SU-DHL-6 (cell line): ENCODE measurements at regions not wholly inside any gene's neighbourhood (a gene's known extent, or its start where the extent isn't known, plus 50 kb on each side); places are given as distances from the start of the nearest gene placed in this dataset.

Source experiments
- H2AFZ ChIP-seq: fragments of 200-600 bp; sonication (generic); 2 replicates; pipeline ENCODE4 v1.6.1; 2014; ENCODE audit warnings: low read depth, mild to moderate bottlenecking, moderate library complexity, mixed read lengths, antibody characterized with exemption, low read length; ENCODE audit not compliant: severe bottlenecking
- H3F3A ChIP-seq: fragments of 200-600 bp; shearing (Covaris generic); 2 replicates; pipeline ENCODE4 v1.6.0; 2016; ENCODE audit warnings: antibody characterized with exemption, mild to moderate bottlenecking; ENCODE audit not compliant: insufficient read depth
- H3K27ac ChIP-seq: fragments of 200-600 bp; sonication (generic); 2 replicates; pipeline ENCODE4 v1.5.1; 2016; ENCODE audit warnings: low read depth, mild to moderate bottlenecking, low read length, moderate library complexity, mixed read lengths
- H3K27me3 ChIP-seq: fragments of 200-600 bp; sonication (generic), shearing (Covaris generic); 2 replicates; pipeline ENCODE4 v1.6.0; 2014; ENCODE audit warnings: mild to moderate bottlenecking, low read length
- H3K36me3 ChIP-seq: fragments of 200-600 bp; sonication (generic); 2 replicates; pipeline ENCODE4 v1.6.1; 2014; ENCODE audit warnings: mild to moderate bottlenecking, low read length, mixed read lengths
- H3K4me2 ChIP-seq: fragments of 300-600, 200-600 bp; shearing (Covaris generic), sonication (generic); 2 replicates; pipeline ENCODE4 v1.6.0; 2014; ENCODE audit warnings: low read length, low read depth, mild to moderate bottlenecking; ENCODE audit not compliant: poor library complexity, severe bottlenecking
- H3K4me3 ChIP-seq: fragments of 200-600 bp; sonication (generic); 2 replicates; pipeline ENCODE4 v1.5.1; 2014; ENCODE audit warnings: antibody characterized with exemption, low read length, mild to moderate bottlenecking, mixed read lengths; ENCODE audit not compliant: insufficient read depth, poor library complexity, severe bottlenecking
- H3K79me2 ChIP-seq: fragments of 200-600 bp; sonication (generic); 2 replicates; pipeline ENCODE4 v1.6.1; 2014; ENCODE audit warnings: mild to moderate bottlenecking, low read length, moderate library complexity; ENCODE audit not compliant: insufficient read depth
- H3K9ac ChIP-seq: fragments of 200-600 bp; sonication (generic); 2 replicates; pipeline ENCODE4 v1.7.0; 2014; ENCODE audit warnings: mild to moderate bottlenecking, low read length
- H3K9me2 ChIP-seq: fragments of 200-600 bp; sonication (generic); replicated peaks from 2 replicates; pipeline ENCODE4 v1.6.1; 2014; ENCODE audit warnings: low read length; ENCODE audit not compliant: insufficient read depth
- H3K9me3 ChIP-seq: fragments of 200-600 bp; sonication (generic); 2 replicates; pipeline ENCODE4 v1.6.1; 2014; ENCODE audit warnings: low read length, mixed read lengths; ENCODE audit not compliant: insufficient read depth
- H4K20me1 ChIP-seq: fragments of 200-600 bp; sonication (generic); 2 replicates; pipeline ENCODE4 v1.6.1; 2014; ENCODE audit warnings: low read depth, mild to moderate bottlenecking, antibody characterized with exemption, low read length, moderate library complexity, mixed read lengths
- EZH2phosphoT487 ChIP-seq: fragments of 200-600 bp; sonication (generic), shearing (Covaris generic); conservative IDR thresholded peaks from 2 replicates; pipeline ENCODE4 v1.6.1; 2018; ENCODE audit warnings: mild to moderate bottlenecking, antibody characterized with exemption, low read length, moderate library complexity, mixed read lengths
- TF ChIP-seq, protein P1 (sequence below): fragments of 200-600 bp; sonication (generic); IDR thresholded peaks from one replicate; pipeline ENCODE4 v1.5.1; 2017; ENCODE audit warnings: antibody characterized with exemption, mild to moderate bottlenecking, low read length, moderate library complexity; ENCODE audit not compliant: insufficient read depth, poor library complexity, severe bottlenecking

DNA sequence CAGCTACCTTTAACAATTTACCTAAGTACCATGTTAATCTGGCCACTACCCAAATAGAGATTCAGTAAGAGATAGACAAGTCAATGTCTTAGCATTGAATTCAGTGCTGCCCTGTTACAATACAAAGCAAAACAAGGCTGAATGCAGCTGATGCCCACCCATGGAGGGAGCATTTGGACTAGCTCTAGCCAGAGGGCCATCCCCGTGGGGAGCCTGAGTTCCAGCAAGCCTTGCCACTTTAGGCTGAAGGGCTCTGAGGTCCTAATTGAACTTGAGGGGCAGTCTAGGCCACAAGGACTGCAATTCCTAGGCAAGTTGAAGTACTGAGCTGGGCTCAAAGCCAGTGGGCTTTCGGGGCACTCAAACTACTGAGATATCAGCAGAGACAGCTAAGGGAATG, 265.9 kb downstream of the EFHB start:
- TF ChIP-seq EZH2phosphoT487: no peak
- TF ChIP-seq, protein P1, sequence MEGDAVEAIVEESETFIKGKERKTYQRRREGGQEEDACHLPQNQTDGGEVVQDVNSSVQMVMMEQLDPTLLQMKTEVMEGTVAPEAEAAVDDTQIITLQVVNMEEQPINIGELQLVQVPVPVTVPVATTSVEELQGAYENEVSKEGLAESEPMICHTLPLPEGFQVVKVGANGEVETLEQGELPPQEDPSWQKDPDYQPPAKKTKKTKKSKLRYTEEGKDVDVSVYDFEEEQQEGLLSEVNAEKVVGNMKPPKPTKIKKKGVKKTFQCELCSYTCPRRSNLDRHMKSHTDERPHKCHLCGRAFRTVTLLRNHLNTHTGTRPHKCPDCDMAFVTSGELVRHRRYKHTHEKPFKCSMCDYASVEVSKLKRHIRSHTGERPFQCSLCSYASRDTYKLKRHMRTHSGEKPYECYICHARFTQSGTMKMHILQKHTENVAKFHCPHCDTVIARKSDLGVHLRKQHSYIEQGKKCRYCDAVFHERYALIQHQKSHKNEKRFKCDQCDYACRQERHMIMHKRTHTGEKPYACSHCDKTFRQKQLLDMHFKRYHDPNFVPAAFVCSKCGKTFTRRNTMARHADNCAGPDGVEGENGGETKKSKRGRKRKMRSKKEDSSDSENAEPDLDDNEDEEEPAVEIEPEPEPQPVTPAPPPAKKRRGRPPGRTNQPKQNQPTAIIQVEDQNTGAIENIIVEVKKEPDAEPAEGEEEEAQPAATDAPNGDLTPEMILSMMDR: no peak
- H3K9me2 ChIP-seq: no peaks in the 10 kb centered on the region

DNA sequence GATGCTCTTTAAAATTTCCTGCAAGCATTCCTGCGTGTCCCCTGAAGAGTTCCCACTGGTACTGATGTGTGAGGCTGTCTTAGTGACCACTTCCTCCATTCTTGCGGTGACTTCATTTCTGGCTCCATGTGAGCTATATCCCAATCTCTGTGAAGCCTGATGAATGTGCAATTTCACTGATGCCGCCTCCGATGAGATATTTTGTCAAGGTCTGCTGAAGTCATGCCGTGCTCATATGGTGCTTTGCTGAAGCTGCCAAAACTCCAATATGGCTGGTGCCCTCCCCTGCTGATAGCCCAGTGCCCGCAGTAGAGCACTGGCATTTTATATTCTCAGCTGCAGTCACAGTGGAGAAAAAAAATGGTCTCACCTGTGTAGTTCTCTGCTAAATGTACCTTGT, 271.5 kb downstream of the EFHB start:
- H4K20me1 ChIP-seq: no peaks in the 10 kb centered on the region
- no peak overlapping the region for H3K9ac ChIP-seq
- H3K79me2 ChIP-seq: no peaks in the 10 kb centered on the region
- no peaks in the 10 kb centered on the region for H3K9me2 ChIP-seq
- no peaks in the 10 kb centered on the region for H3K9me3 ChIP-seq
- no peak for TF ChIP-seq EZH2phosphoT487
- TF ChIP-seq, protein P1: no peak
- no peaks in the 10 kb centered on the region for H3K36me3 ChIP-seq
- H3K27me3 ChIP-seq: no peaks in the 10 kb centered on the region
- H3K27ac ChIP-seq: no peak overlapping the region
- H2AFZ ChIP-seq: no peak overlapping the region
- no peaks in the 10 kb centered on the region for H3F3A ChIP-seq
- H3K4me2 ChIP-seq: no peak overlapping the region
- no peak overlapping the region for H3K4me3 ChIP-seq

More for the DNA sequence above, 265.9 kb downstream of the EFHB start:
- Histone ChIP-seq H3K36me3 (no peaks in the 10 kb centered on the region), H4K20me1 (no peaks in the 10 kb centered on the region), H3F3A (no peaks in the 10 kb centered on the region), H3K79me2 (no peaks in the 10 kb centered on the region), H3K27me3 (no peaks in the 10 kb centered on the region), H3K9ac (no peak overlapping the region), H3K9me3 (no peaks in the 10 kb centered on the region), H3K4me2 (no peak overlapping the region), H3K27ac (no peak overlapping the region), H3K4me3 (no peak overlapping the region), H2AFZ (no peak overlapping the region)

DNA sequence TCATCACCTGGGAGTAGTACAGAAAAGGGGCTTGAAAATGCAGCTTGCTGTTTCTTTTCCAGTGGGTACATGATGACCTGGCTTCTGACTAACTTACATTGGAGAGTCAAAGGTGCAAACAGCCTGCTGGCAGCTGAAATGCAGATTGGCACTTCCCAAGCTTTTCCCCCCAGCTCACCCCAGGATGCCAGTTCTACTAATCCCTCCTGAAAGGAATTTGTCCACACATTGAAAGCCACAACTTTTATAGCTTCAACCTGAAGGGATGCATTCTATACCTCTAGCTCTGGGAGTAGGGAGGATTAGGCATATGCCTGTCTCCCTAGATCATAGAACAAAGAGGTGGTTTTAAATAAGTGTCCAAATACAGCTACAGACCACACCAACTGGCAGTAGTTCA, 281.7 kb downstream of the EFHB start:
- Histone ChIP-seq H3K4me3 (no peak overlapping the region), H3K4me2 (no peak overlapping the region), H3F3A (no peaks in the 10 kb centered on the region), H4K20me1 (no peaks in the 10 kb centered on the region), H3K27me3 (no peaks in the 10 kb centered on the region), H3K36me3 (no peaks in the 10 kb centered on the region), H3K27ac (no peak overlapping the region), H3K9me3 (no peaks in the 10 kb centered on the region), H2AFZ (no peak overlapping the region), H3K9me2 (no peaks in the 10 kb centered on the region), H3K79me2 (no peaks in the 10 kb centered on the region), H3K9ac (no peak overlapping the region)
- TF ChIP-seq EZH2phosphoT487: no peak
- TF ChIP-seq, protein P1: no peak
